HuH-7.5 (cell line): ENCODE measurements at regions not wholly inside any gene's neighbourhood (a gene's known extent, or its start where the extent isn't known, plus 50 kb on each side); places are given as distances from the start of the nearest gene placed in this dataset.

ENCODE experiments used
- DNase-seq: peaks from one replicate; pipeline ENCODE4 v3.0.0; 2011; ENCODE audit warnings: low spot score

DNA sequence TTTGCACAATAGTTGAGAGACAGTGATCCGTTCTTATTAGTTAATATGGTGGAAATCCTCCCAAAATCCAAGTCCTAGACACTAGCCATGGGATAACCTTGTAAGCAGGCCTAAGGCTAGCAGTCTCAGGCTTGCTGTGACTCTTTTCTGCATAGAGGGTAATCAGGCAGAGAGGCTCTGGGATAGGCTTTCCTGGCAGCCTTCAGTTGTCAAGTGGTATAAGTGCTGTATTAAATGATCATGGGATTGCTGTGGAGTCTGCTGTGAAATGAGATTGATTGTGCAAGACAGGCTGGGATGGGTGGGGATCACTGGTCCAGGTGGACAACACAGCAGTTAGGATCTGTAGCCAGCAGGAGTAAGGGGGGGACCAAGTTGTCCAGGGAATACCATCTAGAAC is 416.4 kb downstream of the TLE4 start:
- no peak for DNase-seq

- no peak for DNase-seq
Observed at GRCh38 chr9:79986437-79986836, 414.7 kb downstream of the TLE4 start.

DNA sequence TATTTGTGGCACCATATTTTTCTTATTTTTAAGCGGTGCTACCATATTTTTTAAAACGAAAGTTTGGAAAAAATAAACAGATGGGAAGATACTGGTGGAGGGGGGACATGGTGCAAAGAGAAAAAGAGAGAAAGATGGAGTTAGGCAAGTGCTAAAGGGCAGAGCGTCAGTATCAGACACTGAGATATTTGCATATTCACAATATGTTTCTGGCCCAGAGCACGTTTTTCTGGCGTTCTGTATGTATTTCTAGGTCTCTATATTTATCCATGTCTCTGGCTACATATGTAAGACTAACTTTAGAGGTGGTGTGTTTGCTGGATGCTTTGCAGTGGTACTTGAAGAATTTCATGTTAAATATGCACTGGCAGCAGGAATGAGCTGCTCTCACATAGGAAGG is 414.0 kb downstream of the TLE4 start:
- DNase-seq = no peak

- DNase-seq = no peak
Observed at GRCh38 chr9:79985264-79985663, 413.5 kb downstream of the TLE4 start.

- no peak for DNase-seq
Observed at GRCh38 chr9:79984429-79985067, 412.8 kb downstream of the TLE4 start.

- DNase-seq = no peak
Observed at GRCh38 chr9:79980432-79980831, 408.7 kb downstream of the TLE4 start.

- no peak for DNase-seq
Observed at GRCh38 chr9:79977510-79978197, 405.9 kb downstream of the TLE4 start.

DNA sequence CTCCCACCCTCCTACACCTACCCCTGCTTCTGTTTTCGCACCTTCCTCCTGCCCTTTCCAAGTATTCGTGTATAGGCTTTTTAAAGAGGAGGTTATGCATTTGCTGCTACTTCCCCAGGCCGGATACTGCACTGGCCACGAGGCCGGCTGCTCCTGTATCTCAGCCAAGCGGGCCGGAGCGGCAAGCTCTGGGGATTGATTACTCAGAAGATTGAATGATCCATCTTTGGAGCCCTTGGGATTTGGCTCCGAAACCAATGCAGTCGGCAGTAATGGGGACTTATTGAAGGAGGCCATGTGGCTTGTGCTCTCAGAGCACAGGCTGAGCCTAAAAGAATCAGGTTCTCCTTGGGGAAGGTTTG is 405.3 kb downstream of the TLE4 start:
- DNase-seq = no peak

GRCh38 chr9:79976257-79977073 is 404.7 kb downstream of the TLE4 start:
- DNase-seq = no peak

- no peak for DNase-seq
Observed at GRCh38 chr9:79975621-79976256, 404.0 kb downstream of the TLE4 start.

GRCh38 chr9:79974806-79975422 is 403.1 kb downstream of the TLE4 start:
- DNase-seq = no peak

DNA sequence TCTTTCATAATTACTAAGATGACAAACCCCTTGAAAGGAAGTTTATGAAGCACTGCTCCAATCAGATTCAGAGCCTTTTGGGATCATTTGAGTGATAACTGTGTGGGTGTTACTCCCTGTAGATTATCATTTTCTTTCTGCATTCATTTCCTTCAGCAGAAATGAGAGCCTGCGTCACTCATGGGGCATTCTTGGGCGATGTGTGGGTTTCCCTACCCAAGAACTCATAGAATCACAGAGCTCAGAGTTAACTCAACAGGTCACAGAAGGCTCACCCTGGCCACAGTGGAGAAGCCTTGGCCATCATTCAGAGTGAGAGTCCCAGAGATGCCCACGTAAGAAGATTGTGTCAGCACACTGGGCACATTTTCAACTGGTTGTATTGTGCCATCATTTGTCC is 401.9 kb downstream of the TLE4 start:
- DNase-seq = no peak

- no peak for DNase-seq
Observed at GRCh38 chr9:79970146-79970425, 398.3 kb downstream of the TLE4 start.

DNA sequence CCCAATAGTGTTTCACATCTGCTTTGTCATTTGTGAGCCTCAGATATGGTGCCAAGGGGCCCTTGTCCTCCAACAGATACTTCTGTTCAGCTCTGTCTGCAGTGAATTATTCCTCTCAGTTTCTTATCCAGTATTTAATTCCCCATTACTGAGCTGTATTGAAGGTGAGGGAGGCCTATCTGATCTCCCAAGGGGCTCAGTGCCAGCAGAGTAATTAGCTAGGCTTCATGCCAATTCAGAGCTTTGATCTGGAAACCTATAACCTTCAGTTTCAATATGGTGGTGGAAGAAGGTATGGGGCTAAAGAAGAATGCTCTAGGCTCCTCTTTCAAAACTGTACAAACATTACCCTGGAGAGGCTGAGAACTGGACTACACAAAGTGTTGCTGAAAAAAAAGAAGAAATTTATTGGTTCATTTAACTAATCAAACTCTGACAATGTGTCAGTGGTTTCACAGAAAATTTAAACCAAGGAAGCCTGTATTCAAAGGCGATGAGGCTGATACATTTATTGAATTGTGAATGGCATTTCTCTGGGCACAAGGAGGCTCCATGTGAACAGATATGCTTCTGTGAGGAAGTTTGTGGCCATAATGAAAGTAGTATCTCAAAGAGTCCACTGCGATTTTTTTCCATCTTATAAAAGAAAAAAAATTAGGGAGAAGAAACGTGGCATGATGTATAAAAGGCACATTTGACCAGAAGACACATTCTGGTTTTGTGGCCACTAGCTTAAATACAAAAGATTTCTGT is 397.8 kb downstream of the TLE4 start:
- DNase-seq = no peak

- DNase-seq = no peak
Observed at GRCh38 chr9:79968533-79968932, 396.8 kb downstream of the TLE4 start.

DNA sequence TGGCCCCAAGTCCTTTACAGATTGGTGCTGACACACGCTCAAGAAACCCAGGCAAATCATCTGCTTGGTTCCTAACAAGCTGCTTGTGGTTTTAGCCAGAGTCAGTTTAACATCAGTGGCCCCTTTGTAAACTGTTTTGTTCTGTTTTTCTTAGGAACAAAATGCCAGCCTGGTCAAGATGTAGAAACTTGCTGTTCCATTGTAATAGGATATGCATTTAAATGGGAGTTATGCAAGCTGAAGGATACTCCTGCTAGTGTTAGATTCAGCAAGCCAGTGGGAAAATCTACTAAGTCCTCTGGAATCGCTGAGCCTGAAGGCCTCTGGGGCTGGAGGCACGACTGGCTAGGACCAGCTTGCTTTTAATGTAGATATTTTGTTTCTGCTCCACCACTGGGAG is 391.1 kb downstream of the TLE4 start:
- DNase-seq = no peak

- no peak for DNase-seq
Observed at GRCh38 chr9:79962150-79962549, 390.4 kb downstream of the TLE4 start.

- DNase-seq = no peak
Observed at GRCh38 chr9:79955300-79955699, 383.5 kb downstream of the TLE4 start.

- DNase-seq = no peak
Observed at GRCh38 chr9:79953908-79954307, 382.1 kb downstream of the TLE4 start.

- DNase-seq = no peak
Observed at GRCh38 chr9:79952401-79952800, 380.6 kb downstream of the TLE4 start.

DNA sequence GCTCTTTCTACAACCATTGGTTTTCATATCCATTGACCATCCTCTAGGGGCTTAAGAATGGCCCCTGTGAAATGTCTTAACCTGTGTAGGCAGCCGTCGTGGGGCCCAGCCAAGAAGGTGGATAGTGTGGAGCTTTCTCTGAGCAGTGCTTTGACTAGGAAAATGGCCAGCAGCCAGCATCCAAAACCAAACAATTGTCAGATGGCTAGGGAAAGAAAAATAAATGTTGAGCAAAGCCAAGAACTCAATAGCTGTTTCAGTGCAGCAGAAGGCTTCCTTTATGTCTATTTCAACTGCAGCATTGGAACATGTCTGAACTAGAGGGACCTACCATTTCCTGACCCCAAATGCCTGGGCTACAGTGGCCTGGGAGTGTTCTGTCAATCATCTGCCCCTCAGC is 374.9 kb downstream of the TLE4 start:
- DNase-seq = no peak

- no peak for DNase-seq
Observed at GRCh38 chr9:79945495-79945894, 373.7 kb downstream of the TLE4 start.
